Activated T-cell treated with anti-CD3 and anti-CD28 coated beads, Interleukin-2, amount 50 U/mL, for 4 hours (primary cell): ENCODE measurements at regions not wholly inside any gene's neighbourhood (a gene's known extent, or its start where the extent isn't known, plus 50 kb on each side); places are given as distances from the start of the nearest gene placed in this dataset.
"Not testable (repeated sequence)": the region's sequence is repeated elsewhere in the genome, so short reads cannot be mapped to it uniquely, and the experiment has no call there.

ENCODE experiments used
- ATAC-seq, 2 donors: fragments of 200-7000 bp; cut with Tn5 transposase; one replicate each; pipeline ENCODE4 v1.10.0; 2021
- DNase-seq: peaks from one replicate; pipeline ENCODE4 v3.0.0-alpha.2; 2020
- H3K27me3 Mint-ChIP-seq: one replicate; pipeline ENCODE4 v1.8.0; 2021; ENCODE audit warnings: low read depth, mixed read lengths
- H3K36me3 Mint-ChIP-seq: one replicate; pipeline ENCODE4 v1.8.0; 2022; ENCODE audit warnings: mixed read lengths; ENCODE audit not compliant: insufficient read depth
- H3K4me1 Mint-ChIP-seq: one replicate; pipeline ENCODE4 v1.8.0; 2021; ENCODE audit warnings: low read depth, mixed read lengths
- H3K4me3 Mint-ChIP-seq: one replicate; pipeline ENCODE4 v1.8.0; 2021; ENCODE audit warnings: mild to moderate bottlenecking, moderate library complexity, mixed read lengths
- H3K9me3 Mint-ChIP-seq: one replicate; pipeline ENCODE4 v1.8.0; 2021; ENCODE audit warnings: mixed read lengths

- DNase-seq, ATAC-seq: not testable (repeated sequence)
Measured at GRCh38 chr1:24268555-24268954, 50.6 kb upstream of the GRHL3 start.

GRCh38 chr1:24266998-24267397 is 52.2 kb upstream of the GRHL3 start:
- Mint-ChIP-seq H3K4me1 (no peaks in the 10 kb centered on the region), H3K36me3 (no peaks in the 10 kb centered on the region), H3K9me3 (peaks cover 15% of the 10 kb centered on the region), H3K4me3 (no peak overlapping the region), H3K27me3 (peaks cover 16% of the 10 kb centered on the region)
- ATAC-seq: no peak
- DNase-seq: no peak

More at GRCh38 chr1:24268555-24268954, 50.6 kb upstream of the GRHL3 start:
- H3K27me3 Mint-ChIP-seq: peaks cover 28% of the 10 kb centered on the region
- H3K4me1 Mint-ChIP-seq, H3K4me3 Mint-ChIP-seq, H3K36me3 Mint-ChIP-seq: not testable (repeated sequence)
- H3K9me3 Mint-ChIP-seq: peaks cover 17% of the 10 kb centered on the region

- DNase-seq (no peak), ATAC-seq (no peak)
- H3K9me3 Mint-ChIP-seq: peaks cover 15% of the 10 kb centered on the region
- H3K27me3 Mint-ChIP-seq: peaks cover 10% of the 10 kb centered on the region
- H3K4me3 Mint-ChIP-seq: no peak overlapping the region
- H3K4me1 Mint-ChIP-seq: no peaks in the 10 kb centered on the region
- H3K36me3 Mint-ChIP-seq: no peaks in the 10 kb centered on the region
Measured at GRCh38 chr1:24266398-24266941, 52.7 kb upstream of the GRHL3 start.

- ATAC-seq: no peak
- Mint-ChIP-seq H3K9me3 (peaks cover 4% of the 10 kb centered on the region), H3K27me3 (peaks cover 5% of the 10 kb centered on the region)
Measured at GRCh38 chr1:24263746-24264145, 55.4 kb upstream of the GRHL3 start.

DNA sequence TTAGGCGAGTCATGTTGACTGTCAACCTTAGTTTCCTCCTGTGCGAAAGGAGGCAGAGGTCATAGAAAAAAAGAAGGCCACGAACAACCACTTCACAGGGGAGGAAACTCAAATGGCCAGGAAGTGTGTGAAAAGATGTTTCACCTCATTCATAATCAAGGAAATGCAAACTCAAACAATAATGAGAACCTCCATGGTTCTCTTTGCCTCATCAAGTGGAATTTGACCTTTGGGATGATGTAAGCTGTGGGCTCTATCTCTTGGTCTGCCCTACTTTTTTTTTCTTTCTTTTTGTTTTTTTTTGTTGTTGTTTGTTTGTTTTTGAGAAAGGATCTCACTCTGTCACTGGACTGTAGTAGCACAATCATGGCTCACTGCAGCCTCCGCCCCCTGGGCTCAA is 55.9 kb upstream of the GRHL3 start:
- peaks cover 4% of the 10 kb centered on the region for H3K9me3 Mint-ChIP-seq
- H3K36me3 Mint-ChIP-seq: no peaks in the 10 kb centered on the region
- peaks cover 5% of the 10 kb centered on the region for H3K27me3 Mint-ChIP-seq
- no peaks in the 10 kb centered on the region for H3K4me1 Mint-ChIP-seq
- no peak overlapping the region for H3K4me3 Mint-ChIP-seq
- no peak for ATAC-seq
- DNase-seq: no peak

More at GRCh38 chr1:24263746-24264145, 55.4 kb upstream of the GRHL3 start:
- no peak overlapping the region for H3K4me3 Mint-ChIP-seq
- DNase-seq: no peak
- no peaks in the 10 kb centered on the region for H3K4me1 Mint-ChIP-seq
- H3K36me3 Mint-ChIP-seq: no peaks in the 10 kb centered on the region

DNA sequence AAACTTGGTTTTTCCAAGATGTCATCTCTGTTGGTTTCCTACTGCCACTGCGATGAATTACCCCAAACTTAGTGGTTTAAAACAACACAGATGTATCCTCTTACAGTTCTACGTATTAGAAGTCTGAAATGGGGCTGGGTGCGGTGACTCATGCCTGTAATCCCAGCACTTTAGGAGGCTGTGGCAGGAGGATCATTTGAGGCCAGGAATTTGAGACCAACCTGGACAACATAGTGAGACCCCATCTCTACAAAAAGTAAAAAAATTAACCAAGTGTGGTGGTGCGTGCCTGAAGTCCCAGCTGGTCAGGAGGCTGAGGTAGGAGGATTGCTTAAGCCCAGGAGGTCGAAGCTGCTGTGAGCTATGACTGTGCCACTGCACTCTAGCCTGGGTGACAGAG is 57.2 kb upstream of the GRHL3 start:
- H3K4me1 Mint-ChIP-seq: no peaks in the 10 kb centered on the region
- no peak overlapping the region for H3K4me3 Mint-ChIP-seq
- no peaks in the 10 kb centered on the region for H3K36me3 Mint-ChIP-seq
- peaks cover 5% of the 10 kb centered on the region for H3K27me3 Mint-ChIP-seq
- peaks cover 4% of the 10 kb centered on the region for H3K9me3 Mint-ChIP-seq
- DNase-seq (no peak), ATAC-seq (no peak)

DNA sequence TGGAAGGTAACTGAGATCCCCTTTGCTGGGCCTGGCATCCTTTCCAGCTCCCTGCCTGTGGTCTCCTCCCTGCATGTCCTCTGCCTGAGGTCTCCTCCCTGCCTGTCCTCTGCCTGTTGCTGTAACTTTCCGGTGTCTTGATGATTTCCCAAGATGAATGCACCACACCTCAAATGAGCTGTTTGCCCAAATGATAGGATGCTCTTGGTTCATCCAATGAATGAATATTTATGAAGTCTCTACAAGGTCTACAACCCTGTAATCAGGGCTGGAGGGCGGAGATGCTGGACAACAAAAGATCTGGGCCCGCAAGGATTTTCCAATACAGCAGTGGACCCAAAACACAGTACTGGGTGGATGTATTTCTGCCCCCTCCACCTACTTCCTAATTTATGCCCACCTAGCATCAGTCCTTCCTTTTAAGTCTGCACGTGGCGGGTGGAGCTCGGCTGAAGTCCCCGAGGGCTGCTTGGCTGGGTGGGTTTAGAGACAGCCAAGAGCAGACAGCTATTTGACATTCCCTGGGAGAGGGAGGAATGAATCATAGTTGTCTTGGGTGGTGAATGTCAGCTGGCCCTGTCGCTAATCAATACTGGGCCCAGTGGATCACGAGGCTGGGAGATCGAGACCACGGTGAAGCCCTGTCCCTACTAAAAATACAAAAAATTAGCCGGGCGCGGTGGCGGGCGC is 60.3 kb upstream of the GRHL3 start:
- H3K9me3 Mint-ChIP-seq: peaks cover 4% of the 10 kb centered on the region
- ATAC-seq (no peak), DNase-seq (no peak)
- H3K4me3 Mint-ChIP-seq: no peak overlapping the region
- H3K4me1 Mint-ChIP-seq: no peaks in the 10 kb centered on the region
- no peaks in the 10 kb centered on the region for H3K36me3 Mint-ChIP-seq
- peaks cover 5% of the 10 kb centered on the region for H3K27me3 Mint-ChIP-seq

DNA sequence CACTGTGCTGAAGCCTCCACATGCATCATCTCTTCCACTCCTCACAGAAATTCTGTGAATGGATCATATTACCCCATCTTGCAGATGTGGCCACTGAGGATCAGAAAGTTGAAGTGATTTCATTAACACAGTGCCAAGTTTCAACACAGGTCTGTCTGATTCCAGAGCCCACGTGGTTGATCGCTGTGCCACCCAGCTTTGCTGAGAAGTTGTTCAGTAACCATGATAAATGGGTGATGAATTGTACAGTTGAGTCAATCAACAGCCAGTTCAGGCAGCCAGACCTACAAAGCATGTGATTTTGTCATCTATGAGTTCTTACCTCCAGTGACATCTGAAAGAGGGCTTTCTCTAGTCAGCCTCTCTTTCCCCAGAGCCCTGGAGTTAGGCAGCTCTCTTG is 61.8 kb upstream of the GRHL3 start:
- DNase-seq (no peak), ATAC-seq (no peak)
- no peaks in the 10 kb centered on the region for H3K36me3 Mint-ChIP-seq
- peaks cover 5% of the 10 kb centered on the region for H3K27me3 Mint-ChIP-seq
- H3K4me1 Mint-ChIP-seq: no peaks in the 10 kb centered on the region
- peaks cover under 1% of the 10 kb centered on the region for H3K9me3 Mint-ChIP-seq
- no peak overlapping the region for H3K4me3 Mint-ChIP-seq

- Mint-ChIP-seq H3K27me3 (peaks cover 5% of the 10 kb centered on the region), H3K9me3 (no peaks in the 10 kb centered on the region)
Measured at GRCh38 chr1:24256687-24257086, 62.5 kb upstream of the GRHL3 start.

GRCh38 chr1:24255226-24255625 is 63.9 kb upstream of the GRHL3 start:
- Mint-ChIP-seq H3K27me3 (peaks cover 2% of the 10 kb centered on the region), H3K9me3 (no peaks in the 10 kb centered on the region), H3K4me1 (no peaks in the 10 kb centered on the region), H3K36me3 (no peaks in the 10 kb centered on the region), H3K4me3 (no peak overlapping the region)
- DNase-seq (no peak), ATAC-seq (no peak)

More at GRCh38 chr1:24256687-24257086, 62.5 kb upstream of the GRHL3 start:
- no peak for DNase-seq
- H3K36me3 Mint-ChIP-seq: no peaks in the 10 kb centered on the region
- no peak for ATAC-seq
- H3K4me3 Mint-ChIP-seq: no peak overlapping the region
- H3K4me1 Mint-ChIP-seq: no peaks in the 10 kb centered on the region

GRCh38 chr1:24254783-24255182 is 64.4 kb upstream of the GRHL3 start:
- H3K27me3 Mint-ChIP-seq: peaks cover under 1% of the 10 kb centered on the region
- no peak overlapping the region for H3K4me3 Mint-ChIP-seq
- H3K36me3 Mint-ChIP-seq: no peaks in the 10 kb centered on the region
- no peak for ATAC-seq
- no peaks in the 10 kb centered on the region for H3K9me3 Mint-ChIP-seq
- H3K4me1 Mint-ChIP-seq: no peaks in the 10 kb centered on the region
- no peak for DNase-seq

- no peaks in the 10 kb centered on the region for H3K4me1 Mint-ChIP-seq
- no peak overlapping the region for H3K4me3 Mint-ChIP-seq
- no peaks in the 10 kb centered on the region for H3K36me3 Mint-ChIP-seq
- DNase-seq (no peak), ATAC-seq (no peak)
- H3K9me3 Mint-ChIP-seq: no peaks in the 10 kb centered on the region
- H3K27me3 Mint-ChIP-seq: no peaks in the 10 kb centered on the region
Measured at GRCh38 chr1:24253571-24253970, 65.6 kb upstream of the GRHL3 start.

GRCh38 chr1:24252185-24252780 is 65.2 kb upstream of the IFNLR1 start:
- DNase-seq: no peak
- Mint-ChIP-seq H3K27me3 (no peaks in the 10 kb centered on the region), H3K9me3 (no peaks in the 10 kb centered on the region), H3K4me1 (no peaks in the 10 kb centered on the region), H3K4me3 (no peak overlapping the region), H3K36me3 (no peaks in the 10 kb centered on the region)
- no peak for ATAC-seq

DNA sequence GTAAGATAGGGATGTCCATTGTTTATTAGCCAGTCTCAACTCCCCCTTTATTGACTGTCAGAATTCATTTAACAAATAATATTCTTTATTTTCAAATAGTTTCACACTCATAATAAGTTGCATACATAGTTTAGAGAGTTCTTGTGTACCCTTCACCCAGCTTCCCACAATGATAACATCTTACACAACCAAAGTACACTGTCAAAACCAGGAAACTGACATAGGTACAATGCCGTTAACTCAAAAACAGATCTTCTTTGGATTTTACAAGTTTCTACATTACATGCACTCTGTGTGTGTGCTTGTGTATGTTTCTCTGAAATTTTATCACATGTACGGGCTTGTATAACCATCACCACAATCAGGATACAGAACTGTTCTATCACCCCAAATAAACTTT is 64.4 kb upstream of the IFNLR1 start:
- no peaks in the 10 kb centered on the region for H3K9me3 Mint-ChIP-seq
- no peaks in the 10 kb centered on the region for H3K27me3 Mint-ChIP-seq
- no peaks in the 10 kb centered on the region for H3K4me1 Mint-ChIP-seq
- no peak for DNase-seq
- H3K4me3 Mint-ChIP-seq: no peak overlapping the region
- H3K36me3 Mint-ChIP-seq: no peaks in the 10 kb centered on the region
- ATAC-seq: no peak

DNA sequence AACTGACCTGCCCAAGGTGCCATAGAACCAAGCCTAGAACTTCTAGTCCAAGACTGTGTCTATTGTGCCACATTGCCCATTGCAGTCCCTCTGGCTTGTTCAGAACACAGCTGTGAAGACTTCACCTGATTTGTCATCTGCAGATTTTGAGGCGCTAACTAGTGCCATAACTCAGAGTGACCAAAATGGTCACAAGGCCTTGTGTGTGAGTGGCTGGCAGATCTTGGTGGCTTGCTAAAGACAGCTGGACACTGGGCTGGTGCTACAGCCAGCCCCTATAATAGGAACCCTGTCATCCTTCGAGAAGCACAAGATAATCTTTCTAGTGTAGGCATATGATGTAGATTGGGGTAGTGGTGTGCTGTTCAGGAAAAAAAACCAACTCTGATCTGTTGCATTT is 63.7 kb upstream of the IFNLR1 start:
- Mint-ChIP-seq H3K9me3 (no peaks in the 10 kb centered on the region), H3K36me3 (no peaks in the 10 kb centered on the region), H3K27me3 (no peaks in the 10 kb centered on the region), H3K4me1 (no peaks in the 10 kb centered on the region), H3K4me3 (no peak overlapping the region)
- DNase-seq (no peak), ATAC-seq (no peak)
